IMR-90 (cell line): ENCODE measurements at regions not wholly inside any gene's neighbourhood (a gene's known extent, or its start where the extent isn't known, plus 50 kb on each side); places are given as distances from the start of the nearest gene placed in this dataset.
A peak's percentile ranks its signal among the peaks of the same experiment; 100 is the strongest.

Source experiments
- ATAC-seq: fragments of 200-7000 bp; cut with Tn5 transposase; 2 replicates; pipeline ENCODE4 v1.9.1; 2020; ENCODE audit warnings: low read depth, mild to moderate bottlenecking, moderate library complexity
- BruUV-seq: library from RNA; stranded (reverse); fragments of 400-500 nt; replicated peaks from 2 replicates; lab custom pipeline; 2021; lab: Mats Ljungman, UMichigan
- CTCF ChIA-PET: fragments of 300-600 bp; formaldehyde crosslinking; extraction: SDS; loops from one replicate; lab custom pipeline; 2021; ENCODE audit warnings: antibody characterized with exemption; lab: Yijun Ruan, JAX
- POLR2A ChIA-PET: fragments of 300-600 bp; sonication (Branson Sonifier 250); formaldehyde crosslinking; loops from one replicate; lab custom pipeline; 2022; ENCODE audit warnings: antibody characterized with exemption; ENCODE audit not compliant: unreplicated experiment; lab: Charles Lee
- DNase-seq: peaks from one replicate; pipeline ENCODE4 v3.0.0; 2013
- H2AFZ ChIP-seq: replicated peaks from 2 replicates; pipeline ENCODE3; 2013; ENCODE audit warnings: low read length, mild to moderate bottlenecking; ENCODE audit not compliant: poor library complexity
- H2AK5ac ChIP-seq: 2 replicates; pipeline ENCODE4 v1.6.1; 2013; ENCODE audit warnings: low read depth, low read length, inconsistent platforms
- H2AK9ac ChIP-seq: replicated peaks from 2 replicates; pipeline ENCODE3; 2013; ENCODE audit warnings: mild to moderate bottlenecking, low read depth, low read length, moderate library complexity; ENCODE audit not compliant: poor library complexity
- H2BK120ac ChIP-seq: 2 replicates; pipeline ENCODE4 v1.6.1; 2013; ENCODE audit warnings: low read depth, low read length, inconsistent platforms
- H2BK15ac ChIP-seq: 3 replicates; pipeline ENCODE4 v1.6.1; 2013; ENCODE audit warnings: low read depth, low read length, inconsistent platforms
- H2BK20ac ChIP-seq: 2 replicates; pipeline ENCODE4 v1.6.1; 2013; ENCODE audit warnings: low read depth, mild to moderate bottlenecking, inconsistent platforms, low read length, moderate library complexity
- H2BK5ac ChIP-seq: 2 replicates; pipeline ENCODE4 v1.6.1; 2013; ENCODE audit warnings: mild to moderate bottlenecking, low read depth, low read length, inconsistent platforms; ENCODE audit not compliant: poor library complexity, severe bottlenecking
- H3K14ac ChIP-seq: replicated peaks from 2 replicates; pipeline ENCODE4 v1.6.1; 2013; ENCODE audit warnings: low read depth, low read length, inconsistent platforms
- H3K18ac ChIP-seq: 2 replicates; pipeline ENCODE4 v1.6.1; 2013; ENCODE audit warnings: low read depth, low read length, control low read depth
- H3K23ac ChIP-seq: 2 replicates; pipeline ENCODE4 v1.6.1; 2013; ENCODE audit warnings: low read depth, low read length, inconsistent platforms
- H3K27ac ChIP-seq: 2 replicates; pipeline ENCODE4 v1.5.1; 2013; ENCODE audit warnings: mild to moderate bottlenecking, control low read depth, low read length; ENCODE audit not compliant: insufficient read depth
- H3K27me3 ChIP-seq: 2 replicates; pipeline ENCODE4 v1.6.1; 2013; ENCODE audit warnings: low read length; ENCODE audit not compliant: control insufficient read depth, insufficient read depth
- H3K36me3 ChIP-seq: 2 replicates; pipeline ENCODE4 v1.6.1; 2013; ENCODE audit warnings: low read length, mixed read lengths; ENCODE audit not compliant: control insufficient read depth, insufficient read depth
- H3K4ac ChIP-seq: 2 replicates; pipeline ENCODE4 v1.6.1; 2013; ENCODE audit warnings: low read depth, low read length, inconsistent platforms
- H3K4me1 ChIP-seq: 2 replicates; pipeline ENCODE4 v1.6.1; 2013; ENCODE audit warnings: low read length, mixed read lengths; ENCODE audit not compliant: control insufficient read depth, insufficient read depth
- H3K4me2 ChIP-seq: 2 replicates; pipeline ENCODE4 v1.6.1; 2013; ENCODE audit warnings: low read depth, mild to moderate bottlenecking, control low read depth, low read length, moderate library complexity
- H3K4me3 ChIP-seq: 2 replicates; pipeline ENCODE4 v1.5.1; 2013; ENCODE audit warnings: low read depth, mild to moderate bottlenecking, control low read depth, low read length, moderate library complexity; ENCODE audit not compliant: insufficient read depth
- H3K56ac ChIP-seq: 2 replicates; pipeline ENCODE4 v1.6.1; 2013; ENCODE audit warnings: low read length, inconsistent platforms; ENCODE audit not compliant: insufficient read depth; ENCODE audit errors: extremely low read depth
- H3K79me1 ChIP-seq, 2 experiments: 2 replicates each; pipeline ENCODE4 v1.6.1; 2013; ENCODE audit warnings: low read length in 2 of 2, inconsistent platforms in 1 of 2, low read depth in 1 of 2
- H3K9ac ChIP-seq: 2 replicates; pipeline ENCODE4 v1.6.1; 2013; ENCODE audit warnings: low read depth, low read length, control low read depth
- H3K9me1 ChIP-seq: 2 replicates; pipeline ENCODE4 v1.6.1; 2013; ENCODE audit warnings: low read length, inconsistent platforms; ENCODE audit not compliant: insufficient read depth
- H3K9me3 ChIP-seq: 2 replicates; pipeline ENCODE4 v1.6.1; 2013; ENCODE audit warnings: low read length; ENCODE audit not compliant: control insufficient read depth, insufficient read depth
- H4K20me1 ChIP-seq: 2 replicates; pipeline ENCODE4 v1.6.1; 2013; ENCODE audit warnings: low read length, inconsistent platforms; ENCODE audit not compliant: insufficient read depth
- H4K5ac ChIP-seq: 2 replicates; pipeline ENCODE4 v1.6.1; 2013; ENCODE audit warnings: mild to moderate bottlenecking, low read depth, low read length, control low read depth
- H4K8ac ChIP-seq, 2 experiments: 2 replicates each; pipeline ENCODE4 v1.6.1; 2013; ENCODE audit warnings: low read depth in 2 of 2, low read length in 2 of 2, control low read depth in 1 of 2, inconsistent platforms in 1 of 2
- H4K91ac ChIP-seq: 2 replicates; pipeline ENCODE4 v1.6.1; 2013; ENCODE audit warnings: low read depth, low read length, inconsistent platforms; ENCODE audit not compliant: insufficient read depth
- BHLHE40 ChIP-seq: fragments of 150-350 bp; IDR thresholded peaks from 2 replicates; pipeline ENCODE4 v1.6.1; 2016; ENCODE audit warnings: mild to moderate bottlenecking, low read depth, low read length
- CEBPB ChIP-seq: IDR thresholded peaks from 2 replicates; pipeline ENCODE4 v1.6.1; 2012; ENCODE audit warnings: low read depth, low read length, improper control_type of control experiment
- CHD1 ChIP-seq: IDR thresholded peaks from 2 replicates; pipeline ENCODE4 v1.6.1; 2012; ENCODE audit warnings: low read depth, low read length, improper control_type of control experiment
- CTCF ChIP-seq: conservative IDR thresholded peaks from 2 replicates; pipeline ENCODE4 v1.5.1; 2012; ENCODE audit warnings: mild to moderate bottlenecking, low read depth, low read length, improper control_type of control experiment
- ELK1 ChIP-seq: fragments of 150-350 bp; IDR thresholded peaks from 2 replicates; pipeline ENCODE4 v1.6.1; 2016; ENCODE audit warnings: low read depth, mild to moderate bottlenecking, low read length, moderate library complexity, borderline replicate concordance
- FOS ChIP-seq: fragments of 150-350 bp; IDR thresholded peaks from 2 replicates; pipeline ENCODE4 v1.6.1; 2016; ENCODE audit warnings: low read depth, low read length
- MAFK ChIP-seq: IDR thresholded peaks from 2 replicates; pipeline ENCODE4 v1.6.1; 2012; ENCODE audit warnings: low read depth, low read length, improper control_type of control experiment
- MAZ ChIP-seq: IDR thresholded peaks from 2 replicates; pipeline ENCODE4 v1.6.1; 2012; ENCODE audit warnings: low read depth, mild to moderate bottlenecking, low read length, improper control_type of control experiment, moderate library complexity, borderline replicate concordance
- MXI1 ChIP-seq: IDR thresholded peaks from 2 replicates; pipeline ENCODE4 v1.6.1; 2012; ENCODE audit warnings: low read depth, mild to moderate bottlenecking, low read length, moderate library complexity, borderline replicate concordance
- NFE2L2 ChIP-seq: fragments of 150-350 bp; IDR thresholded peaks from 2 replicates; pipeline ENCODE4 v1.6.1; 2016; ENCODE audit warnings: low read depth, mild to moderate bottlenecking, low read length
- POLR2A ChIP-seq: IDR thresholded peaks from 2 replicates; pipeline ENCODE4 v1.6.1; 2012; ENCODE audit warnings: mild to moderate bottlenecking, low read depth, low read length
- RAD21 ChIP-seq: IDR thresholded peaks from 2 replicates; pipeline ENCODE4 v1.6.1; 2012; ENCODE audit warnings: low read length, improper control_type of control experiment
- RCOR1 ChIP-seq: IDR thresholded peaks from 2 replicates; pipeline ENCODE4 v1.6.1; 2012; ENCODE audit warnings: mild to moderate bottlenecking, low read length, improper control_type of control experiment; ENCODE audit not compliant: insufficient replicate concordance
- RFX5 ChIP-seq: IDR thresholded peaks from 2 replicates; pipeline ENCODE4 v1.8.0; 2012; ENCODE audit warnings: low read depth, mild to moderate bottlenecking, low read length, moderate library complexity
- SMC3 ChIP-seq: fragments of 150-350 bp; IDR thresholded peaks from 2 replicates; pipeline ENCODE4 v1.6.1; 2016; ENCODE audit warnings: low read depth, mild to moderate bottlenecking, antibody characterized with exemption, low read length, moderate library complexity
- USF2 ChIP-seq: fragments of 150-350 bp; IDR thresholded peaks from 2 replicates; pipeline ENCODE4 v1.6.1; 2017; ENCODE audit warnings: mild to moderate bottlenecking, antibody characterized with exemption, low read length, low read depth
- WGBS, 2 experiments: methylation state at CpG; one replicate each; pipeline versions ENCODE4 v1.1.5 to v1.1.7; 2013; ENCODE audit warnings: missing lambda C conversion rate in 2 of 2; ENCODE audit not compliant: insufficient read length in 1 of 2; ENCODE audit errors: extremely low coverage in 2 of 2; 5-methylcytosine and 5-hydroxymethylcytosine counted together
- dilution Hi-C: fragments of 300-500 bp; cut with HindIII; formaldehyde crosslinking; loops from one replicate; pipeline ENCODE4 v1.14.3; 2018; ENCODE audit warnings: low sequenced_read_pairs; ENCODE audit not compliant: unreplicated experiment
- in situ Hi-C: fragments of 300-500 bp; cut with MboI; formaldehyde crosslinking; loops from 3 replicates; pipeline ENCODE4 v1.14.3; 2019; ENCODE audit warnings: low sequenced_read_pairs, inconsistent platforms, mixed read lengths
- intact Hi-C: fragments of 100-400 bp; cut with micrococcal nuclease; formaldehyde crosslinking; loops from 2 replicates; pipeline ENCODE4 v1.10.0; 2022

GRCh38 chr3:177804032-177804431, 606.8 kb upstream of the TBL1XR1 start:
- Histone ChIP-seq H3K23ac (no peak overlapping the region), H2AK9ac (no peak overlapping the region), H3K79me1 (no peaks in the 10 kb centered on the region), H2BK15ac (no peak overlapping the region), H3K4me1 (peaks cover 9% of the 10 kb centered on the region), H3K27me3 (no peaks in the 10 kb centered on the region), H2AK5ac (no peak overlapping the region), H2BK20ac (no peak overlapping the region), H3K4me2 (no peak overlapping the region), H3K27ac (no peak overlapping the region), H3K36me3 (no peaks in the 10 kb centered on the region), H2BK120ac (peak overlapping the region; percentile 44), H3K14ac (no peak overlapping the region), H2BK5ac (no peak overlapping the region), H3K18ac (no peak overlapping the region; the same call in 1 of the 2 replicates), H2AFZ (no peak overlapping the region), H3K9me3 (no peaks in the 10 kb centered on the region), H3K9me1 (peaks cover 4% of the 10 kb centered on the region; the same call in 1 of the 2 replicates), H3K9ac (no peak overlapping the region), H3K4ac (no peak overlapping the region), H4K91ac (no peak overlapping the region), H4K8ac (no peak overlapping the region), H4K5ac (no peak overlapping the region; the same call in 1 of the 2 replicates), H3K56ac (no peak overlapping the region), H4K20me1 (no peaks in the 10 kb centered on the region), H3K4me3 (no peak overlapping the region)
- dilution Hi-C loops (no loop called here), in situ Hi-C loops (no loop called here), intact Hi-C loops (loop anchor here (10.0 kb wide), 1 partner anchor 439 kb away; no protein-coding TSS in a partner anchor)
- ChIA-PET CTCF (interaction anchor here (0.5 kb wide), 1 partner anchor 753 kb away, joined by 3 read pairs; no protein-coding TSS in a partner anchor), POLR2A (no interaction called here)
- no peak for DNase-seq
- ATAC-seq, result peak; percentile 36; the same call in 1 of the 2 replicates
- TF ChIP-seq NFE2L2 (no peak), USF2 (no peak), SMC3 (no peak), RCOR1 (no peak), ELK1 (no peak), FOS (no peak), CEBPB (no peak), MAZ (no peak), MAFK (no peak), RFX5 (no peak), BHLHE40 (no peak), MXI1 (no peak), POLR2A (no peak), CTCF (no peak), CHD1 (no peak), RAD21 (no peak)
- WGBS, 2 experiments, result 83% methylated on average over 1 of the region's 3 CpGs; no CpG with 5 or more reads in 1 of the 2 experiments
- no TSS peak for BruUV-seq
